IPS-NIHi11 (cell line): ENCODE measurements at regions not wholly inside any gene's neighbourhood (a gene's known extent, or its start where the extent isn't known, plus 50 kb on each side); places are given as distances from the start of the nearest gene placed in this dataset.

Experiments used
- DNase-seq: peaks from one replicate; pipeline ENCODE4 v3.0.0; 2012; ENCODE audit warnings: mixed read lengths, low spot score

DNA sequence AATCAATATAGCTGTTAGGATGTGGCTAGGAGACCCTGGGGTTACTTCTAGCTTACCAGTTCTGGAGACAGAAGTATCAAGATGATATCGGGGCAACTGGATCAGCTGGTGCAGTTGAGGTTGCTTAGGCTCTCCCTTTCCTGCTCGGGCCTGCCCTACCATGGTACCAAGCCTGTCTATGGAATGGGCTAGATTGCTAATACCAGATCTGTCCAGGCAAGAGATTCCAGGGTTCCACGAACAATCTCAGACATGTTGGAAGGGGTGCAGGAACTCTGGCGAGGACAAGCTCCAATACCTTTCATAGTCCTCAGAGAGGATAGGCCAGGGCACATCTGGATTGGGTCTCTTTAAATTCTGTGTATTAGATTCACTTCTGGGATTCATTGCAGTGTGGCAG lies 53.8 kb downstream of the ADM start:
- no peak for DNase-seq

DNA sequence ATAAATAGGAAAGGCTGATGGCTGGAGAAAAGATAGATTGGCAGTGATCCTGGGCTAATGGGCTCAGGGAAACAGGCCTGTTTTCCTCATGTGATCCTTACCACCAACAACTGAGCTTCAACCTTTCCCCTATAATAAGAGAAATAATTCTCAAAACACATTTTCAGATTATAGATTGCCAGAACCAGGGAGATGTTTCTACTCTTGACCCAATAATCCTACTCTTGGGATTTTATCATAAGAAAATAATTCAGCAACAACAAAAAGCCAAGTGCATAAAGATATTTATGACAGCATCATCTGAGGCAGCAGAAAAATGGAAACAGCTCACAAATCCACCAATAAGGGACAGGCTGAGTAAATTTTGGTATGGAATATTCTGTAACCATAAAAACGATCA lies 54.3 kb downstream of the ADM start:
- no peak for DNase-seq

DNA sequence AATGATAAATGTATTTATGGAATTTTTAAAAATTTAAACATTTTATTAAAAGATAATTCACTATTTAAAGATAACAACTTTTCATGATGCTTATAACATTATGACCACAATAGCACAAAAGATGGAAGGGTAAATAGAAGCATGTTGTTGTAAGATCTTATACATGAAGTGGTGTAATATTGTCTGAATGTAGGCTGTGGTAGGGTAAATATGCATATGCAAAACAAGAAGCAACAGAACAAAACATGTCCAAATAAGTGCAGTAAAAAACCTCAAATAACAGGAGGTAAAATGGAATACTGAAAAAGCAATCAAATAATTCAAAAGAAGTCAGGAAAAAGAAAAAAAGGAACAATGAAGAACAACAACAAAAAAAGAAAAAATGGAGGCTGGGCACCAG lies 56.0 kb downstream of the ADM start:
- DNase-seq = no peak

DNA sequence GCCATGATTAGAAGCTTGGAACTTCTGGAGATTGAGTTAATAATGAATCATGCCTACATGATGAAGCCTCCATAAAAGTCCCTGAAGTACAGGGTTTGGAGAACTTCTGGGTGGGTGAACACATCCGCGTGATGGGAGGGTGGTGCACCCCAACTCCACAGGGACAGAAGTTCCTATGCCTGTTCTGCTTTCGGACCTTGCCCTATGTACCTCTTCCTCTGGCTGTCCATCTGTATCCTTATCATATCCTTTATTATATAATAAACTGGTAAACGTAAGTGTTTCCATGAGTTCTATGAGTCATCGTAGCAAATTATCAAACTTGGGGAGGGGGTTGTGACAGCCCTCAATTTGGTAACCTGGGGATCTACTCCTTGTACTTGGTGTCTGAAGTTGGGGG lies 60.2 kb downstream of the ADM start:
- no peak for DNase-seq

DNA sequence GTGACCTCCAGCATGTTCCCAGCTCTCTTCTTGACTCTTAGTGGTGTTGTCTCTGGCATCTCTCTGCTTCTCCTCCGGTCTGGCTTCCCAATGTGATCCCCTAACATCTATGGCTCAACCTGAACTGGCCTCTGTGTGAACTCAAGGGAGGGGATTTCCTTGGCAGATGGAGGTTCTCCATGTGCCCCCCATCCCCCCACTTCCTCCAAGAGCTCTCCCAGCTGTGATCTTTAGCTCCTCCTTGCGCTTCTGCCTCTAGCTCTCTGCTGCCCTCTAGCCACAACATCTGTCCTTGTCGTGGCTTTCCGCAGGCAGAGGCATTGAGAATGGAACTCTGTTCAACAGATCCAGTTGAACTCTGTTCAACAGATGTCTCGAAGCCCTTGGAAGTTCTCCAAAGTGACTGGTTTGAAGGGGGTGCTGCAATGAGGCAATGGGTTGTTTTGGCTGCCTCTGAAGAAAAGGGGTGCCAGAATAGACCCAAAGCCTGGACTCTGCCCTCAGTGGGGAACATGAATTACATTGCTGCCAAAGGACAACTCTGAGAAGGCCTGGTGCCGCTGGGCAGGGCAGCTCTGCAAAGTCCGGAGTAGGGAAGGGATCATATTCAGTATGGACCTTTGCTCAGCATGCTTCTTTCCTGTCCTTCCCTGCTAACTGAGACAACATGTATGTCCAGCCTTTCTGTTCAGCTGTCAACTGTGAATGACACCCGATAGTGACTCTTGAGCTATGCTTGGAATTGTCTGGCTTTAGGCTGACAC lies 61.9 kb downstream of the ADM start:
- peak; percentile 83 for DNase-seq

DNA sequence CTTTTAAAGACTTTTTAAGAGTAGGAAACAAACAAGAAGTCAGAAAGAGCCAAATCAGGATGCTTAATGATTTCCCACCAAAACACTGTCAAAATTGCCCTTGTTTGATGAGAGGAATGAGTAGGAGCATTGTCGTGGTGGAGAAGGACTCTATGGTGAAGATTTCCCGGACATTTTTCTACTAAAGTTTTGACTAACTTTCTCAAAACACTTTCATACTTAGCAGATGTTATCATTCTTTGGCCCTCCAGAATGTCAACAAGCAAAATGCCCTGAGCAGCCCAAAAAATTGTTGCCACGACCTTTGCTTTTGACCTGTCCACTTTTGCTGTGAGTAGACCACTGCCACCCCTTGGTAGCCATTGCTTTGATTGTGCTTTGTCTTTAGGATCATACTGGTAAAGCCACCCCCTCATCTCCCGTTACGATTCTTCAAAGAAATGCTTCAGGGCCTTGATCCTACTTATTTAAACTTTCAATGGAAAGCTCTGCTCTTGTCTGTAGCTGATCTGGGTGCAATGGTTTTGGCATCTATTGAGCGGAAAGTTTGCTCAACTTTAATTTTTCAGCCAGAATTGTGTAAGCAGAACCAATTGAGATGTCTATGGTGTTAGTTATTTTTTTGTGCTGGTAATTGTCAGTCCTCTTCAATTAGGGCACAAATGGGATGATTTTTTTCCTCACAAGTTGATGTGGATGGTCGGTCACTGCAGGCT lies 67.2 kb downstream of the ADM start:
- no peak for DNase-seq

DNA sequence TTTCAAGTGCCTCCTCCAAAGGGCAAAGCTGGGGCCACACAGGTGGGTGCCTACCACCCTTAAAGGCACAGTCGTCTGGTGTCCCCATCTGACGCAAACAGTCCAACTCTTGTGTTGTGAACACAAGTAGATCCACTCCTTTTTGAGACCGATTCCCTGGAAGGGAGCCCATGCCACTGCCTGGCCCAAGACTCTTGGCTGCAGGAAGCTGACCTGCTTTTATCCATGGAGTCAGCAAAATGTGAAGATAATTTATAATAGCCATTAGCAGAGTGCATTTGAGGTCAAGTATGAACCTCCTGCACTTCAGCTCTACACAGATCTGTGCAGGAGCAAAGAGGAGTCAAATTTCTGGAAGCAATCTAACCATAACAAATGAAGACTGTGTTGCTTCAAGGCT lies 68.5 kb downstream of the ADM start:
- DNase-seq = no peak

DNA sequence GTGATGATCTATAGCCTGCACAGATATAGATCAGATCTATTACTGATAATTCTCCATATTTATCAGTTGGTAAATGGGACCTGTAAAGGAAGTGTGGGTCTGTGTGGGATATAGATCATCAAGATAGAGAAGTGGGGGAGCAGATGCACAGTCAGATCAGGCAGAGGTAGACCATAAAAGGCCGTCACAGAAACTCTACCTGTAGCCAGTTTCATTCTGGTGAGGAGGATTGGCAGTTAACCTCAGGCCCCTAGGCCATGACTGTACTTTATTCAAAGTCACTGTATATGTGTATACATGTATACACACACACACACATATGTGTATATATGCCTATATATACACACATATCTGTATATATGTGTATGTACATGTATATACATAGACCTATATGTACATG lies 69.1 kb downstream of the ADM start:
- no peak for DNase-seq

DNA sequence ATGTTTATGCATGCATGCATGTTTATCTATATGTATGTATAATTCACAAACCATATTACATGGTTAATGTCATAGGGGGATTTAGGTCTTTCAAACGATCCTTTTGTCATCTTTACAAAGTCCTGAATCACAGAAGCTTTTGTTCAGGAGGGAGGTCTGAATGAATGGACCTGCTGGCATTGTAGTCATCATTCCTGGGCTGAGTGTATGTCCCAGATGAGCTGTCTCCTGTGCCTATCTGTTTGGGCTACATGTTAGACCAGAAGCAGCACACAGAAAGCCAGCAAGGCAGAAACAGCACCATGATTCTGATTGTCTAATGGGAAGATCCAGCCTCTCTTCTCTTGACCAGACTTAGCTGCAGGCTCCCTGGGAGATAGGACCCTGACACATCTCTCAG lies 69.5 kb downstream of the ADM start:
- DNase-seq = no peak

DNA sequence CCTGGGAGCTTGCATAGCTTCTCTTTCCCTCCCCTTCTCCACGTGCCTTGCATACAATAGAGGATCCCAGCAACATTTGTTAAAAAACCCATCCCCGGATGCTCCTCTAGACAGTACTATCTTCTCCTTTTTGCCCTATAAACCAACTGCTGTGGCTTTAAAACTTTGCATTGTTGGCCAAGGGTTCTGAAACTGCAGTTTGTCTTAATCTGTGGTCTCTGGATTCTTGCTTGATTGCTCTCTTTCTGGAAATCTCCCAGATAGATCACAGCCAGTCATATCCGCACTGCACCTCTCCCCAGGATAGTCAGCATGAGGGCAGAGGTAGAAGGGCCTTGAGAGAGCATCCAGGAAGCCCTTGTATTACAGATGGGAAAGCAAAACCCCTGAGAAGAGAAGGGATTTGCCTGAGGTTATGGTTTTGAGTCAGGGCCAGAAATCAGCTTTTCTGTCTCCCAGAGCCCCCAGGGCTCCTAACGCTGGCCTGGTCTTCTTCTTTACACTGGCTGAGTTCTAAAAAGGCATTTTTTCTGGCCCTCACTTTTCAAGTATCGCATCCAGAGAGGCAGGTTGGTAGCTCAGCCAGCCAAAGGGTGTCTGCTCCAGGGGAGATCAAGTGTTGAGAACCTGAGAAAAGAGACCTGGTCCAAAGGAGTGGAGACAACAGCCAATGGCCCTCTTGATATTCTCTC lies 70.6 kb downstream of the ADM start:
- no peak for DNase-seq

DNA sequence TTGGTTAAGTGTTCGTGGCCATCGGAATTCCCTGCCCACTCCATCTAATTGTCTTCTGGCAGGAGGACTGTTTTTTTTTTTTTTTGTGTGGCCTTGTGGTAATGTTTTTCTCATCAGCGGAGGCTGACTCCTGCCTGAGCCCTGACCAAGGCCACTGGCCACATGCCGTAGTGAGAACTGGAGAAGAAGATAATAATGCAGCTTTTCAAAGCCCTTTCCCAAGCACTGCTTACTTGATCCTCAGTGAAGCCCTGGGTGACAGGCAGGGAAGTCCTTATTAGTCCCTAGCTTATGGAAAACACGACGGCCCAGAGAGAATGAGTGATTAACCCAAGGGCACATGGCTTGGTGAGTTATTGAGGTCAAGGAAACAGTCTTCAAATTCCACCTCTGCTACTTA lies 71.2 kb downstream of the ADM start:
- no peak for DNase-seq

DNA sequence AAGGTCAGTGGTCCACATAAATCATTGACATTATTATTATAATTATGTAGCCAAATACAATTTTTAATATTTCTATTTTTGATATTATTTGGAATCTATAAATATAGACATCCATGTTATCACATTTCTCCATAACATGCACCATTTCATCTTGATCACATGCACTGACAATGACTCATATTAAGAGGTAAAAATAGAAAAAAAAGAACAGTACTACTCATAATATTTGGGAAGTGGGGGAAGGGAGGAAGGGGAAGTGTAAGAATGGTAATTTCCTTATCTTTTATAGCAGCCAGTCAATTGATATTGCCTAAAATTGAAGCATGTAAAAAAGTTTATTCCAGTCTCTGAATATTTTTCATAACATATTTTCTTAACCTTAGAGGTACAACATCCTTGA lies 72.3 kb downstream of the ADM start:
- no peak for DNase-seq

DNA sequence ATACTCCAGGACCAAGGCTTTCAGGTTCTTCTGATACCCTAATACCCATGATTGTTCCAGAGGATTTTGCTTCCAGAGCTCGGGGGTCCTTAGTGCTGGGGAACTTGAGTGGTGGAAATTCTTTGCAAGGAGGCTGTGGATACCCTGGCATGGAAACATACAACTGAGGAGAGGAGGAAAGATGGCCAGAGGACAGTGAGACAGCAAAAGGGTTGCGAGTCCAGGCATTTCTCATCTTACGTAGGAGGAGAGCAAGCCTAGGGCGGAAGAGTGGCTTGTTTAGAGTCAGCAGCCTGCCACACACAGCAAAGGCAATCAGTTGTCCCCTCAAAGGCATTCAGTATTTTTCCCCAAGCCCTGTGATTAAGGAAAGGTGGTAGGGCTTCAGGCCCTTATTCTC lies 73.5 kb downstream of the ADM start:
- no peak for DNase-seq

DNA sequence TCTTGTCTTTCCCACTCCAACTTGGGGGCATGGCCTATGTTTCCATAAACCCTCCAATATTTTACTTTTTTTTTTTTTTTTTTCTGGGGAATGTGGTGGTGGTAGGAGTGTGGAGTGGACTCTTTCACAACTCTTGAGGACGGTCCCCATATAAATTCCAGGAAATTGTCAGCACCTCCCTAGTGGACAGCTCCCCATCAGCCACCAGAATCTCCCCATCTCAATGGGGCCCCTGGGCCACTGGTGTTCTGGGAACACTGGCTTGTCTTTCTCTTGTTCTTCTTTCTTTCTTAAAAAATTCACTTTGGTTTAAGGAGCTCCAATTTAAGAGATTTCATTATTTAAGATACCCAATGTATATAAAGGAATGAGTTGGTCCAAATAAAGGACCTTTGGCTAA lies 74.1 kb downstream of the ADM start:
- DNase-seq = peak; percentile 77

DNA sequence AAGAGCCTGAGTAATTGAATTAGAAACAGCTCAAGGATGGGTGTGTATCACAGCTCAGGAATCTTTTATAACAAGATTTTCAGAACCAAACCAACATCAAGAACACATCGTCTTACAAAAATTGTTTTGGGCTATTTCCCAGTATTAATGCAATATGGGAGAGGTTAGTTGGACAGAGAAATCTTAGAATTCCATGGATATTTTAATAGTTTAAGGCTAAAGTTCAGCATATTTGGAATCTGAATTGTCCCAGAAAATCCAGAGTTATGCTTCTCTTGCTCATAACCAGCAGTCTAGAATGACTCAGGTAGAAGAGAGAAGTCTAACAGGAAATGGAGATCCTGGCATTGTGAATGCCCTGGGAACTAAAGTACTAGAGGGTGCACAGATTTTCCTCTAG lies 74.6 kb downstream of the ADM start:
- no peak for DNase-seq

DNA sequence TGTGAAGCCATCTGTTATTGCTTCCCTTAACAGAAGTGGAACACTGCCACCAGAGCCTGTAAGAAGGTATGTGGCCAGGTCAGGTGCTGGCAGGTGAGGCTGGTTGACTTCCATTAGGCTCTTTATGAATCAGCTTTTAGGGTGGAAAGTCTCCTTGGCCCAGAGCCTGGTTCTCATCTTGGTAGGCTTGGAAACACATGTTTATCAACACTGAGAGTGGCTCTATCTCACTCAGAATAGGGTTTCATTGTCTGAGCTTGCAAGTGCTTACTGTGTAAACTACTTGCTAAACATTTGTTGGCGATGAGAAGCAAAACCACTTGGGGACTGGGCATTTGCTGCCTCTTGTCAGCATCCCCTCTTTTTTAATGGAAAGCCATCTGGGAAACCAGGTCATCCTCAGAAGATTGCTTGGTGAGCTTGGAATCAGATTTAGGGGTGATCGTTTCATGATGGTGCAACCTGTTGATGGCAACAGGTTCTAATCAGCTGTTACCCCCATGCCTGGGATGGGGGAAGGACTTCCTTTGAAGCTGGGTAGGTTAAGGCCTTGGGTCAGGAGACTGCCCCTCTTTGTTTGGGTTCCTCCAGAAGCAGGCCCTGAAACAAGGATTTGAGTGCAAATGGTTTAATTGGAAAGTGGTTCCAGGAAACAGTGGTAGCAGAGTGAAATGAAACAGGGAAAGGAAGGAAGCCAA lies 75.0 kb upstream of the AMPD3 start:
- no peak for DNase-seq

DNA sequence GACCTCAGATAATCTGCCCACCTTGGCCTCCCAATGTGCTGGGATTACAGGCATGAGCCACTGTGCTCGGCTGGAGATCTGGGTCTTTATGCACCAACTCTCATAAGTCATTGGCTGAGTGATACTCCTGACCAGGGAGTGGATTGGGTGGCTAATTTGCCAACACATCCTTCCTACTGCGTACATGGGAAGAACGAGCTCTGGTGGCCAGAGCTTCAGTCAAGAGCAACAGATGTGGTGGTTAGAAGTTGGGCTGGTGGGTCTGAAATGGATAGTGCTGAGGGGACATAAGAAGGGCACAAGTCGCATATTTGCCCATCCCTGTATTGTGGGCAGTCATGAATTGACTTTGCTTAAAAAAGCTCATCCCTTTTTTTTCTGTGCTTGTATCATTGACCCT lies 74.1 kb upstream of the AMPD3 start:
- no peak for DNase-seq

DNA sequence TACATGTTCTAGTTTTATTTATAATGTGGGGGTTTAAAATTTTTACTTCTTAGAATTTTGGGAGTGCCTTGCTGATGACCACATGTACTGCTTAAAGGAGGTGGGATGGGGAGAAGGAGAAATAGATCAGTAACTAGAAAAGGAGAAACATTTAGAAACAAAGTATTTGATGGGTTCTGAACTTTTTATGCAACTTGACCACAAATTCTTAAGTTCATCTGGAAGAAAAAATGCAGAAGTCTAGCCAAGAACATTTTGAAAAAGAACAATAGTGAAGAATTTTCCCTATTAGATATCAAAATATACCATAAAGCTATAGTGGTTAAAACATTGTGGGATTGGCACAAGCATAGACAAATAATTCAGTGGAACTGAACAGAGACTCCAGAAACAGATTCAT lies 73.3 kb upstream of the AMPD3 start:
- DNase-seq = no peak

DNA sequence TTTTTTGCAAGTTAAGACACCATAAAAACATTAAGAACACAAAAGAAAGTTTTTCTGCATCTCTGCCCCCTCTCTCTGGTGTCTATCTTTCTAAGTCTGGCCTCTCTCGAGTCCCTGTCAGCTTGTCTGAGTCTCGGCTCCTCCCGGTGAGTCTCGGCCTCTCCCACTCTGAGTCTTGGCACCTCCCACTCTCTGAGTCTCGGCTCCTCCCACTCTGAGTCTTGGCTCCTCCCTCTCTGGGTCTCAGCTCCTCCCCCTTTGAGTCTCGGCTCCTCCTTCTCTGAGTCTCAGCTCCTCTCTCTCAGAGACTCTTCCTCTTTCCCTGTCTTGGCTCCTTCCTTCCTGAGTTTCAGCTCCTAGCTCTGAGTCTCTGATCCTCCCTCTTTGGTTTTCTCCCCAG lies 72.5 kb upstream of the AMPD3 start:
- peak; percentile 78 for DNase-seq

DNA sequence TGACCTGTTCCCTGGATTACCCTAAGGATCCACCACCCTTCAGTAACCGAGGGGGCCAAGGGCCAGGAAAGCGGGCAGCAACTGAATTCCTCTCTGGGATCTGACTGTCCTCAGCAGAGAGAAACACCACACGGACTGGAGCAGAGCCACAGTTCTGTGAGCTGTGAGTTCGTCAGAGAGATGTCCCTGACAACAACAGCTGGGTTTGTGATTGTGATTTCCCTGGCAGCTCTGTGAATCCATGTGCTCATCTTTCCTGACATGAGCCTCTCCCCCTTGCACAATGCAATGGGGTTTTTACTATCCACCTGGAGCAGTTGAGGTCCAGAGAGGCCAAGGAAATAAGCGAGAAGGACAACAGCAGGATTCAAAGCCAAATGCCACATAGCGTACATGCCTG lies 69.4 kb upstream of the AMPD3 start:
- no peak for DNase-seq

DNA sequence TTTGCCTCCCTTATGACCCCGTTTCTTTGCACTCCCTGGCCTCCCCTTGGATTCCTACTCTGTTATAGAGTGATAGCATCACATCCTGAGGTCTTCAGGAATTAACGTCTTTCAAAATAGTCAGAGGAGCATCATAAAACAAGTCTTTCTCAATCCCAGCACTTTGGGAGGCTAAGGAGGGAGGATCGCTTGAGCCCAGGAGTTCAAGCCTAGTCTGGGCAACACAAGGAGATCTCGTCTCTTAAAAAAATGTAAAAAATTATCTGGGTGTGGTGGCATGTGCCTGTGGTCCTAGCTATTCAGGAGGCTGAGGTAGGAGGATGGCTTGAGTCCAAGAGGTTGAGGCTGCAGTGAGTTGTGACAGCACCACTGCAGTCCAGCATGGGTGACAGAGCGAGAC lies 68.7 kb upstream of the AMPD3 start:
- no peak for DNase-seq

DNA sequence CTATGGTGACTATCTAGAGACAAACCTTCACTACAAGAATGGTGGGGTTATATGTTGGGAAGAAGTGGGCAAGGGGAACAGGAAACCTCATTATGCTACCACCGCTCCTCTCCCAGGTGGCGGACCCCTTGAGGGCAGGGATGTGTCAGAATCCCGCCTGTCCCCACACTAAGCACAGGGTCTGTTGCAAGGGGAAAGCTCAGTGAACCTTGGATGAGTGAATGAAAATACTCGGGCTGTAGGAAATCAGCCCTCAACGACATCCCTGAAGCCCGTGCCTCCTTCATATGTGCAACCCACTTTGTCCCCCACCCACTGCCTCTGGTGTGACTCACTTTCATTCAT lies 68.2 kb upstream of the AMPD3 start:
- no peak for DNase-seq
